ENCODE measurements at regions not wholly inside any gene's neighbourhood (a gene's known extent, or its start where the extent isn't known, plus 50 kb on each side); places are given as distances from the start of the nearest gene placed in this dataset.

- TF ChIP-seq, protein P1, sequence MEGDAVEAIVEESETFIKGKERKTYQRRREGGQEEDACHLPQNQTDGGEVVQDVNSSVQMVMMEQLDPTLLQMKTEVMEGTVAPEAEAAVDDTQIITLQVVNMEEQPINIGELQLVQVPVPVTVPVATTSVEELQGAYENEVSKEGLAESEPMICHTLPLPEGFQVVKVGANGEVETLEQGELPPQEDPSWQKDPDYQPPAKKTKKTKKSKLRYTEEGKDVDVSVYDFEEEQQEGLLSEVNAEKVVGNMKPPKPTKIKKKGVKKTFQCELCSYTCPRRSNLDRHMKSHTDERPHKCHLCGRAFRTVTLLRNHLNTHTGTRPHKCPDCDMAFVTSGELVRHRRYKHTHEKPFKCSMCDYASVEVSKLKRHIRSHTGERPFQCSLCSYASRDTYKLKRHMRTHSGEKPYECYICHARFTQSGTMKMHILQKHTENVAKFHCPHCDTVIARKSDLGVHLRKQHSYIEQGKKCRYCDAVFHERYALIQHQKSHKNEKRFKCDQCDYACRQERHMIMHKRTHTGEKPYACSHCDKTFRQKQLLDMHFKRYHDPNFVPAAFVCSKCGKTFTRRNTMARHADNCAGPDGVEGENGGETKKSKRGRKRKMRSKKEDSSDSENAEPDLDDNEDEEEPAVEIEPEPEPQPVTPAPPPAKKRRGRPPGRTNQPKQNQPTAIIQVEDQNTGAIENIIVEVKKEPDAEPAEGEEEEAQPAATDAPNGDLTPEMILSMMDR (IDR thresholded peaks at IDR 0.05), result no peak
- H3K4me3 ChIP-seq, result no peak overlapping the region
- no peak overlapping the region for H3K27ac ChIP-seq
- ATAC-seq, result no peak
- intact Hi-C loops (cut with DNase I), result no loop called here
- no peaks in the 10 kb centered on the region for H3K9me3 ChIP-seq
- H3K27me3 ChIP-seq, result no peaks in the 10 kb centered on the region
- no peaks in the 10 kb centered on the region for H3K4me1 ChIP-seq
- no peaks in the 10 kb centered on the region for H3K36me3 ChIP-seq
- DNase-seq, result no peak
These were observed 156.6 kb downstream of the OPN5 start for GRCh38 chr6:47938405-47938804.

- DNase-seq (no peak), ATAC-seq (no peak)
- no peaks in the 10 kb centered on the region for H3K9me3 ChIP-seq
- H3K4me1 ChIP-seq, result no peaks in the 10 kb centered on the region
- TF ChIP-seq, protein P1 (IDR thresholded peaks at IDR 0.05), result no peak
- intact Hi-C loops (cut with DNase I), result no loop called here
- no peaks in the 10 kb centered on the region for H3K36me3 ChIP-seq
- H3K27ac ChIP-seq, result no peak overlapping the region
- H3K4me3 ChIP-seq, result no peak overlapping the region
- no peaks in the 10 kb centered on the region for H3K27me3 ChIP-seq
These were observed 155.0 kb downstream of the OPN5 start for GRCh38 chr6:47936820-47937219.

GRCh38 chr6:47934023-47934422 is 152.2 kb downstream of the OPN5 start:
- Histone ChIP-seq H3K4me1 (no peaks in the 10 kb centered on the region), H3K36me3 (no peaks in the 10 kb centered on the region), H3K27ac (no peak overlapping the region), H3K9me3 (no peaks in the 10 kb centered on the region), H3K27me3 (no peaks in the 10 kb centered on the region), H3K4me3 (no peak overlapping the region)
- intact Hi-C loops (cut with DNase I), result no loop called here
- TF ChIP-seq, protein P1 (IDR thresholded peaks at IDR 0.05), result no peak
- ATAC-seq (no peak), DNase-seq (no peak)

DNA sequence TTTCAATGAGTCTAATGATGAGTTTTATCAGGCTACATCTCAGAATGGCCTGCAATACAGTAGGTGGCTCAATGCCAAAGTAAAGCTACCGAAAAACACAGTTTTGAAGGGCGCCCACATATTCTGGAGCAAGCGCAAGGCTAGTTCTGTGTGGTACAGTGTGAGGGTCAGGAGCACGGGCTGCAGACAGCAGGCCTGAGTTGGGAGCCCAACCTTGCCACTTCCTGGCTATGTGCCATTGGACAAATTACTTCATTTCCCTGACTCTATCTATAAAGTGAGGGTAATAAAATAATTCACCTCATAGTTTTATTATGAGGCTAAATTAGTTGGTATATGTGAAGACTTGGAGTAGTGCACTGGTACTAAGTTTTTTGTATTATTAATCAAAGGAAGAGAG is 150.7 kb downstream of the OPN5 start:
- H3K36me3 ChIP-seq, result no peaks in the 10 kb centered on the region
- H3K4me3 ChIP-seq, result no peak overlapping the region
- H3K4me1 ChIP-seq, result no peaks in the 10 kb centered on the region
- TF ChIP-seq, protein P1 (IDR thresholded peaks at IDR 0.05), result no peak
- intact Hi-C loops (cut with DNase I), result no loop called here
- ATAC-seq (no peak), DNase-seq (no peak)
- no peaks in the 10 kb centered on the region for H3K27me3 ChIP-seq
- H3K9me3 ChIP-seq, result no peaks in the 10 kb centered on the region
- H3K27ac ChIP-seq, result no peak overlapping the region

GRCh38 chr6:47924001-47924400 is 142.2 kb downstream of the OPN5 start:
- Histone ChIP-seq H3K36me3 (no peaks in the 10 kb centered on the region), H3K27me3 (no peaks in the 10 kb centered on the region), H3K4me1 (no peaks in the 10 kb centered on the region), H3K4me3 (no peak overlapping the region), H3K9me3 (no peaks in the 10 kb centered on the region), H3K27ac (no peak overlapping the region)
- ATAC-seq (no peak), DNase-seq (no peak)
- intact Hi-C loops (cut with DNase I), result no loop called here
- TF ChIP-seq, protein P1 (IDR thresholded peaks at IDR 0.05), result no peak
